Non-pigmented ciliary epithelial cell (primary cell): ENCODE measurements at regions not wholly inside any gene's neighbourhood (a gene's known extent, or its start where the extent isn't known, plus 50 kb on each side); places are given as distances from the start of the nearest gene placed in this dataset.

ENCODE experiments used
- DNase-seq: peaks from one replicate; pipeline ENCODE4 v3.0.0-alpha.2; 2010; ENCODE audit warnings: low read depth

DNA sequence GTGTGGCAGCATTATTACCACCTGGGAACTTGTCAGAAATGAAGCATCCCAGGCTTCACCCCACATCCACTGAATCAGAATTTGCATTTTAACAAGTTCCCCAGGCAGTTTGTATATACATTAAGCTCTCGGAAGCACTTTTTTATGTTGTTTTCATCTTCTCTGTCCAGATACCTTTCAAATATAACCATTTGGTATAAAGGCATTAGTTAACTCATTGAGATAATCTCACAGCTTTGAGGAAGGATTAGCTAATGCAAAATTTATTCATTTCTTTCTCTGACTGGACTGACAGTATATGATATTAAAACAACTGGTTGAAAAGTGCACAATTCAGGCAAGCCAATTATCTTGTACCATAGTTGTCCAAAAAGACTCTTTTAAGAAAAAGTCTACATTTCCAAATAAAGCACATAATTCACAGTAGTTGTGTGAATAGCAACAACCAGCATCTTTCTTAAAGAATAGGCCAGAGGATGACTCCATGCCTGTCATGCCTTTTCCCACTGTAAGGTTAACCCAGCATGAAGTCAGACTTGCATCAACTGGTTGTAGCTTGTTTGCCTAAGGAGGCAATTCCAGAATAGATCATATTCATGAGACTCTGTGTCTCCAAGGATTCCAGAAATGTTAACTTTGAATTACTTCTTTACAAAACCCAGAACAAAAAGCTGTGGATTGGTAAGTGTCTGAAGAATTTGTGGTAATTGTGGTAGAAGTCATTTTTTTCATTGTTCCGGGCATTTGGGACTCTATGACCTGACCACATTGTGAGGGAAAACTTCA lies 254.3 kb upstream of the SESN3 start:
- peak; percentile 36 for DNase-seq

DNA sequence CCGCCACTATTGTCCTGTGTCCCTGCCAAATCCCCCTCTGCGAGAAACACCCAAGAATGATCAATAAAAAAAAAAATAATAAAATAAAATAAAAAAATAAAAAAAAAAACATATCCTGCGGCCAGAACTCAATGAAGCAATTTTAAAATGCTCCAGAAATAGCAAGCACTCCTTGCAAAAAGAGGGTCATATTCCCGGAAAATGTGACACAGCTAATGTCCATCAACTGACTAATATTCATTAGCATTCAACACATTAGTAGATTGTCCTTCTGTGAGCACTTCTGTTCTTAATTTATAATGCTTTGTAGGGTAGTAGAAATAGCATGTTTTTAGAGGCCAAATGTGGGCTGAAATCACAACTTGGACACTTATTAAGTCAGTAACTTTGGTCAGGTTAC lies 252.3 kb upstream of the SESN3 start:
- DNase-seq = no peak

DNA sequence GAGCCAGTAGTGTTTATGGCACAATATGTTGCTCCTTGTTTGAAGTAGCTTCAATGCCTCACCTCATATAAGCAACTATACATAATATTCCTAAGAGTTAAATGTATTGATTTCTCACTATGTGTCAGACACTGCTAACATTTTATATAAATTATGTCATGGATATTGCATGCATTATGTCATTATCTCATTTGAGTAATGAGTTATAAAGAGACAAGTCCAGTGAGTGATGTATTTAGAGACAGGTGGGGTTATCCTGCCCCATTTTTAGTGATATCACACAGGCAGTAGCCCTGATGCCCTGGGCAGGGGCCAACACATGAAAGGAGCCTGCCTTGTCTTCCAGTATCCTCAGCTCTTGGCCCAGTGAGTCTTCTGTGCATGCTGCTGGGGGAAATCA lies 247.0 kb upstream of the SESN3 start:
- no peak for DNase-seq

DNA sequence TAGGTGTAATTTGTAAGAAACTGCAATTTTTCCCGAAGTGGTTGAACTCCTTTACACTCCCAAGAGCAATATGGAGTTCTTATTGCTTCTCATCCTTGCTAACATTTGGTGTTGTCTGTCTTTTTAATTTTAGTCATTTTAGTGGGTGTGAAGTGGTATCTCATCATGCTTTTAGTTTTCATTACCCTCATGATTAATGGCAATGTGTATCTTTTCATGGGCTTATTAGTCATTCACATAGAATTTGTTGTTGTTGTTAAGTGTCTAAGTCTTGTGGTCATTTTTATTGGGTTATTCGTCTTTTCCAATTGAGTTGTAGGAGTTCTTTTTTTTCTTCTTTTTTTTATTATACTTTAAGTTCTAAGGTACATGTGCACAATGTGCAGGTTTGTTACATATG lies 238.3 kb upstream of the SESN3 start:
- DNase-seq = no peak

DNA sequence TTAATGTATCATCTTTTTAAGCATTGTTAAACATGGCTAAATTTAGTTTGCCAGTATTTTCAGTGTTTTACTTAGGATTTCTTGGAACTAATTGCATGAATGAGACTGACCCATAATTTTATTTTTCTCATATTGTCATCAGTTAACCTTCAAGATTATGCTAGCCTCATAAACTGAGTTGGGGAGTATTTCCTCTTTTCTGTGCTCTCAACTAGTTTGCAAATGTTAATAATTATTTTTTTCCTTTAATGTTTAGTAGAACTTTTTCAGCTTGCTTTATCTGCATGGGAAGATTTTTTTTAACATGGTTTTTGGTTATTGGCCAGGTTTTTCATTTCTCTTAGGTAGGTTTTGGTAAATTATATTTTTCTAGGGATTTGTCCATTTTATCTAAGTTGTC lies 235.4 kb upstream of the SESN3 start:
- DNase-seq = no peak

DNA sequence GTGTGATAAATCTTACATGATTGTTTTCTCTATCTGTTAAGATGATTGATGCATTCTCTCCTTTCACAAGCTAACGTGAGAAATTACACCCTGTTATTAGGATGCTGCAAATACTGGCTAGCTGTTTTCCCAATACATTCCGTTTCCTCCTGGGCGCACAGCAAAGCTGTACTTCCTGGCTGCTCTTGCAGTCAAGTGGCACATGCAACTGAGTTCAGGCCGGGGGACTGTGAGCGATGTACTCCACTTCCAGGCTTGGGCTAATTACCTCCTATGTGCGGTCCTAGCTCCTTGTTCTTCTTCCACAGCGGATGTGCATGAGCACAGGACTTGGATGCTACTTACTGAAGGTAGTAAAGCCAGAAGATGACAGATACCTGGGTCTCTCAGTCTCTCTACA lies 234.9 kb upstream of the SESN3 start:
- DNase-seq = no peak

DNA sequence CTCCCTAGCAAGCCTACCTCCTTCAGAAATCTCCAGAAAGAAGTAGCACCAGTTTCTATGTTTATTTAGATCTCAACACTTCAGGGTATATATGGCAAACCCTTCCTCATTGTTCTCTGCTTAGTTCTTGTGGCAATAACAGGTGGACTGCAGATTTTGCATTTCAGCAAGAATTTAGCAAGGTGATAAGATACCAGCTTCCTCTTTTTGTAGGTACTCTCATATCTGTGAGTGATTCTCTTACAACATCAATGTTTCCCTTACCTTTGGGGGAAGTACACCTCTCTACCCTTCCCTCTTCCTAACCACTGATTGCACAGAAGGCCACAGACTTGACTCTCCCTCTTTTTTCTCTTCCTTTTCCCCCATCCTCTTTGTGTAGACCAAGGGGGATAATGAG lies 230.9 kb upstream of the SESN3 start:
- DNase-seq = no peak

DNA sequence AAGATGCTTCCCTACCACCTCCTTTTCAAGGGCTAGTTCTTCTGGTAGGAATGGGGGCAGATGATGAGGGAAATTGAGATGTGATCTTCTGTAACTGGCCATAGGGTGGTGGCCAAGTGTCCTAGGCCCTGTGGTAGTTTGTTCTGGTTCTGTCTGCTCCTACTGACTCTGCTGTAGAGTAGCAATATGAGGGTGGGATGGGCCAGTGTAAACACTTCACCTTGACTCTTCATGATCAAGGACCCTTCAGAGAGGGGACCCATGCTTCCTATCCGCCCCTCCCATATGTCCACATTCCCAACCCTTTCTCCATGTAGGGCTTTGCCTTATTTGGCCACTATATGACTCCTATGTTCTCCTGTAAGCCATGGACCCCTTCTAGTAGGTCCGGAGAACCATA lies 230.3 kb upstream of the SESN3 start:
- DNase-seq = no peak

DNA sequence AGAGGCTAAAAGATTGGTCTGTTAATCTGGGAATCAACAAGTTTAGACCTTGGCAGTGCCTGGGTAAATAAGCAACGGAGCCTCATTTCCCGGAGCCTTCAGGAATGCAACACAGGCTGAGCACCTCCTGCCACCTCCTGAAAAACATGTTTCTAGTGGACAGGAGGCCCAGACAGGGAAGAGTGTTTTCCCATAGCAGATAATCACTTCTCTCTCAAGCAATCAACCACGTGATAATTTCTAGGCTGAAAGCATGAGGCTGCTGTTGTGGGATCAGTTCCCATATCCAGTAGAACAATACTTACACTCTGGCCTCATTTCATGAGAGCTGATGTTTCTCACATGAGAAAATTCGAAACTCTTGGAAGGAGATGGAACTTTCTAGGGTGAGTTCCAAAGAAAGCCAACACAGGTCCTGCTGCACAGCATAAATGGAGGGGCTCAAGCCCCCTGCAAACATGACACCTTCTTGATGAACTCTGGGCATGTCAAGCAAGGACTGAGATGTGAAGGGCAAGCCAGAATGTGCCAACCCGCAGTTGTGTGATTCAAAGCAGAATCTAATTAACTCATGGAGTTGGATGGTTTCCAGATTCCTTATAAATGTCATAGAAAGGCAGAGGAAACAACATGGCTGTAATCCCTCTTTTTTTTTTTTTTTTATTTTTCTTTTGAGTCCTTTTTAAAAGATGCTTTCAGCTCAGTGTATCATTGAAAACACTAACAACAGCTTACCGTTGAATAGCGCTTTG lies 228.5 kb upstream of the SESN3 start:
- no peak for DNase-seq

DNA sequence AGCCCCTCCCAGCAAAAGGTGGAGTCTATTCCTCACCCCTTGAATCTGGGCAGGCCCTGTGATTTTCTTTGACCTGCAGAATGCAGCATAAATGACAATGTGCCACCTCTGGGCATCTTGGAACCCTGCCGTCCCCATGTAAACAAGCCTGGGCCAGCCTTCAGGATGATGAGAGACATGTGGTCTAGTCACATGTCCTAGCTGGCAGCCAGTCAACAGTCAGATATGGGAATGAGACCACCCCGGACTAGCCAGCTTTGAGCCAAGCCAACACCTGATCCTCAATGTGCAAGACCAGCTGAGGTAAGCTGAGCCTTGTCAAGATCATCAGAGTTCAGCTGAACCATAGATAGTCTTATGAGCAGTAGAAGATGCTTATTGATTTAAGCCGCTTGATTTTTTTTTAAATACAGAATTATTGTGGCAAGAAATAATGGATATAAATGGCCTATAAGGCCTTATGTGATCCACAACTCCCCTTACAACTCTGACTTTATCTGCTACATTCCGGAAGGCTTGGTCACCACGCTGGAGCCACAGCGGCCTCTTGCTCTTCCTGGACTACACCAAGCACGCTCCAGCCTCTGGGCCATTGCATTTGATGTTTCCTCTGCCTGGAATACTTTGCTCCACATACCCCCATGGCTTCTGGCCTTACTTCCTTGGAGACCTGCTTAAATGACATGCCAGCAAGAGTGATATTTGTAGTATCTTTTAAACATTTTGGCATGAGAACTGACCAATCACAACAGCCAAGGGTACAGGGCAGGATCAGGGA lies 225.9 kb upstream of the SESN3 start:
- no peak for DNase-seq

DNA sequence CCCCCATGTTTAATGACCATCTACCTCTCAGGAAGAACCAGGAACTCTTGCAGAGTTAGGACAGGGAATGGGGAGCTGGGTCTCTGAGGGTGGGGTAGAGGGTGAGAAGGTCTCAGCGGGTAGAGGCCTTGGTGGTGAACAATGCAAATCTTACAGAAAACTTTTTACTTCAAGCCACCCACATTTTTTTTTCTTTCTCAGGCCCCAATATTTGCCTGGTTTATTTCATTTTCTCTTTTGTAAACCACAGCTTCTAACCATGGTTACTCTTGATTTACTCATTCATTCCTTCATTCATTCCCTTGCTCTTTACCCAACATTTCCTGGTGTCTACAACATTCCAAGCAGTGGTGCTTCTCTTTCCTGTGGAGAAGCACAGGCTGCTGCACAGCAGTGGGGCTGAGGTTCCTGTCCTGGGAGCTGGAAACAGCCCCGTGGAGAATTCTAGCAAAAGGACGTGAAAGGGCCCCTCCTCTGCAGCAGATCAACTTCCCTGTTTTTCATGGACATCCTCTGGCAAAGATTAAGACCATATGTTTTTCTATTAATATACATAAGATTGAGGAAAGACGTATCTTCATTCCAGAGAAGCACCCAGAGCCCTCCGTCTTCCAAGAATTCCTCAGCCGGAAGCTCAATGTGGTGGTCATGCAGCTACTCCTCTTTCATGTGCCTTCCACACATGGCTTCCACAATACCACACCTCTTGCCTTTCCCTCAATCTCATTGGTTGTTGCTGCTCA lies 224.4 kb upstream of the SESN3 start:
- DNase-seq = no peak

DNA sequence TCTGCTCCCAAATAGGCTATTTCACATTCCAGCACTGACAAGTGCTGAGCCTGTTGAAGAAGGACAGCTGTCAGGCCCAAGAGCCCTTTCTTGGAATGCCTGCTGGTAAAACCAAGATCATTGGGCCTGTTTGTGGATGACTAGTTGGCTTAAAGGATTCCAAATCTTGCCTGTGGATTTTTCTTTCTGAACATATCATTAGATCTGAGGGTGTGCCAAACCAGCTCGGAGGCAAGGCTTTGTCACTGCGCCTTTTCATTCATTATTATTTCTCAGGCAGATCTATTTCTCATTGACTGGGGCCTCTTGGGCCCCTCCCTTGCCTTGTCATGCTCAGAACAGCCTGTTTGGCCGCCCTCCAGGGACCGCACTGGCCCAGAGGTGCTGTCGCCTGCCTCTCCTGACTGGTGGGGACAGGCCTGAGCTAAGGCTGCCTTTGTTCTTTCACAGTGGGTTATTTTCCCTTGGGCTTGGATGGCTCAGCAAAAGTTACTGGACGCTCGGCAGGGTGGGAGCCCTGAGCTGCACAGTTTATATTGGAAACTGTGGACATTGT lies 222.7 kb upstream of the SESN3 start:
- no peak for DNase-seq

DNA sequence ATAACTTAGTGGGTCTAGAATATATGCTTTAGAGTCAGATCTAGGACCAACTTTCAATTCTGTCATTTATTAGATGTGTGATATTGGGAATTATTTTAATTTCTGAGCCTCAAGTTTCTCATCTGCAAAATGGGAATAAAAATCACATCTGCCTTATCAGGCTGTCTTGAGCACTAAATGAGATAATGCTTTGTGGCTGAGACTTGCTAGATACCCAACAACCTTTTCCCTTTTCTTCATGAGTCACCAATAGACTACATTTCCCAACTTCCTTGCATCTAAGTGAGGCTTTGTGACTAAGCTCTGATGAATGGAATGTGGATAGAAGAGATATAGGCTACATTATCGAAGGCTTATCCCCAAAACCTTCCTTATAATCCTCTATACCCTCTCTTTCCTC lies 220.7 kb upstream of the SESN3 start:
- peak; percentile 78 for DNase-seq

DNA sequence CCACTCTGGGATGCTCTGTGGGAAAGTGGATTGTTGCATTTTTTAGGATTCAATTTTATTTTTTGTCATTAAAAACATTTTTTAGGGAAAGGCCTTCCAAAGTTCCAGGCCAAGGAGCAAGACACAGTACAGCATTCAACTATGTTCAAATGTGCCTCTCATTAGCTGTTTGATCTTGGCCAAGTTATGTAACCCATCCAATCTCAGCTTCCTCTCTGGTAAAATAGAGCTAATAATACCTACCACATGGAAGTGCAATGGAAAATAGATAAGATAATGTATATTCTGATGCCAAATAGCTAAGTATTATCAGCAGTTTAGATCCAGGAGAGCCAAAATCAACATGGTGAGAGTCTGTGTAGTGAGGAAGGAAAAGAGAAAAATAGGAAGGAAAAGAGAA lies 220.3 kb upstream of the SESN3 start:
- no peak for DNase-seq

DNA sequence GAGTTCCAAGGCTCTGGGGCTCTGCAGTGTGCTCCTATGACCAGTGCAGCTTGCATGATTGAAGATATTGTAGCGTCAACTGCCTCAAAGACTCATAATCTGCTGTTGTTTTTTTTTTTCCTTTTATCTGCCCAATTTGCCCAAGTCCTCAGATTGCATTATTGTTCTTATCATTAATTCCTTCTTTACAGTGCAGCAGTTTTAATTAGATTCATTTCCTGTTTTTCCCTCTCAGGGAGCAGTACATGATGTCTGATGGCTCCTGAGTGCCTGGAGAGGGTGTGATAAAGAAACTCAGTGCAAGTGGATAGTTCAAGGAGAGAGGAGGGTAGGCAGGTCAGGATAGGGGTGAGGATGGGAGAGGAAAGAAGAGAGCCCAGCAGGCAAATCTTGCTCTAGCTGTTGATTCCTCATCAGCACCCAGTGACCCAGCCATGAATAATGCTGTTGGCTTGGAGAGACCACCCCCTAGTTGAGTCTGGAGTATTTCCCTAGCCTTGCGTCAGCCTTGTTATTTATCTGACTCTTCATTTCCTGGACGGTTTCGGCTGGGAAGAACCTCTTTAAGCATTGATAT lies 219.6 kb upstream of the SESN3 start:
- peak; percentile 38 for DNase-seq

DNA sequence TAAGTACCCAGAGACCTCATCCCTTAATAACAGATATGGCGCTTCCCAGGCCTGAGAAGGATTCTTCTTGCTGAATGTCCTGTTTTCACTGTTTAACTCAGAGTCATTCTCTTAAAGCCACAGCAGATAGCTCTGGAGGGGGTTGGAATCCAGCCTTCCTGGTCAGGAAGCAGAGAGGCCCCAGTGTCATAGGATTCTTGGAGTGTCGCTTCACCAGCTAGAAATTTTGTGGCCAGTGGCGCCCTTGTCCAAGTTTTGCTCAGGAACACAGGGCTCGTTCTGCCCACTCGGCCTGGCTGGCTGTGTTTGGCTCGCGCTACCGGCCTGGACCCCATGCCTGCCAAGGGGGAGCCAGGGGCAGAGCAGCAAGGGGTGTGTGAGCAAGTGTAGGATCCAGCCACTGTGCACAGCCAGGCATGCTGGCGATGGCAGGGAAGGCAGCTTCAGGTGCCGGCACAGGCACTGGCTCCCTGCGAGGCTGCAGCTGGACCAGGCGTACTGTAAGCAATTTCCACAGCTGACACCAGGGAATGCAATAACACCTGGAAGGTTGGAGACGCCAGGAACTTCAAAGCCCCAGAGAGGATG lies 214.8 kb upstream of the SESN3 start:
- DNase-seq = no peak

DNA sequence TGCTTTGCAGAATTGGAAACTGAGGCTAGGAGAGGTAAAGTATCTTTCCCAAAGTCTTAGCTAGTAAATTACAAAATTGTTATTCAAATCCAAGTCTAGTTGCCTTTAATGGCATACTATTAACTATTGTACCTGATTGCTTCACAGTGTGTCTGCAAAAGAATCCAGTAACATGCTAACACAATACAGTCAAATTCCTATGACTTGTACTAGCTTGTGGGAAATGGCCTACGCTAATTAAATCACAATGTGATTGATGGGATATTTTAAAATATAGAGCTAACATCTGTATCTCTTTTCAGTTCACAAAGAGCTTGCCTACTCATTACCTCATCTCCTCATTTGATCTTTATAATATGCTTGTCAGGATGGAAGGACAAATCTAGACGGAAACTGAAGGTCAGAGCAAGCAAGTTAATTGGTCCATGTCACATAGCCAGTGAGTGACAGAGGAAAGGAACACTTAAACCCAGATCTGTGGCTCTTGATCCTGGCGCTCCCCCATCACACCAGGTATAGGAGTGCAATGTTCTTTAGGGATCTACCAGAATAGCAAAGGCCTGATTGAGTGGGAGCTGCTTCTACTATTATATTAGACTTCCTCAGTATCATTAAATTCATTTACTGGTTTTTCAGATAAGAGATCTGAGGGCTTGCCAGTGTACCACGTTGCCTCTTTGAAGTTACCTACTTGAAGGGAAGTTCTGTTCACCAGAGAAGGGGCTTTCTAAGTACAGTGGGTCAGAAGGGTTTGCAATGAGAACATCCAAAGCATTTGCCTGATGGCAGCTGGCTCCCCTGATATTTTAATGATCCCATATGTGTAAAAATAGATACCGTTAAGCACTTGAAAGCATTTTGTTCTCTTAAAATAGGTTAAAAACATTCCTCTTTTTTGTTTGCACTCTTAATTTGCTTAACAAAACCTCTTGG lies 213.6 kb upstream of the SESN3 start:
- DNase-seq = no peak

DNA sequence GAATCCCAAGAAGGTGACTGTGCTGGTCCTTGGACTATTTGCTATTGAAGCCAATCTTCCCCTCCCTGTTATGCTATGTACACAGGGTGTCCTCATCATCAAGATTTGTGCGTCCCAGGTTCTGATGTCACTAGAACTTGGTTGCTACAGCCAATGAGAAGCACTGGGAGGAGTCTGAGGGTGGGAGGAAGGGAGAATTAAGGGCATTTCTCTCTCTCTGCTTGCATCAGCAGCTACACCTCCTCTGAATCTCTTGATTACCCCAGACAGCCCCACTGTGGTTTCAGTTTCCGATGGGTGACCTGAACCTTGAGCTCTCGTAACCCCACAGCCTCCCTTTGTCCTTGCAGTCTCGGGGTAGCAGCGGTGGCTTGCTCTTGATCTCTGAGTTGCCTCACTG lies 212.4 kb upstream of the SESN3 start:
- no peak for DNase-seq

DNA sequence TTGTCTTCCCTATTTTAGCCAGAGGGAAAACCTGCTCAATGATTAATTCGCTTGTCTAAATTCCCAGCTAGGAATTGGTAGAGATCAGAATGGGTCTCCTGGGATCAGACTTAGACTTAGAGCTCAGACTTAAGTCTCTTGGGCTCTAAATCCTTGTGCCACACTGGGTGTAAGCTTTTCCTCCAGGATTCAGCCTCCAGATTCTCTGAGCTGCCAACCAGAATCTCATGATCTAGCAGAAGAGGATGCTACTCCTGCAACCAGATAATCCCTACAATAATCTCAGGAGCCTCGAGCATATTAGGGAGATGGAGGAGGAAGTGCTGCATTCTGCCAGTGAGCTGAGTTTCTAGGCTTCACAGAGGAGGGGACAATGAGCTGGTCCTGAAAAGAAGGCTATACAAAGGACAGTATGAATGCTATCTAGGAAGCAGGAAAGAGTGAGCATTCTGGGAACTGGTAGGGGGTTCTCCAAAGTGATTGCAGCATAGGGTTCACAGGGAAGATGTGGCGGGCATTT lies 211.6 kb upstream of the SESN3 start:
- DNase-seq = no peak
